ENCODE measurements at regions not wholly inside any gene's neighbourhood (a gene's known extent, or its start where the extent isn't known, plus 50 kb on each side); places are given as distances from the start of the nearest gene placed in this dataset.

DNA sequence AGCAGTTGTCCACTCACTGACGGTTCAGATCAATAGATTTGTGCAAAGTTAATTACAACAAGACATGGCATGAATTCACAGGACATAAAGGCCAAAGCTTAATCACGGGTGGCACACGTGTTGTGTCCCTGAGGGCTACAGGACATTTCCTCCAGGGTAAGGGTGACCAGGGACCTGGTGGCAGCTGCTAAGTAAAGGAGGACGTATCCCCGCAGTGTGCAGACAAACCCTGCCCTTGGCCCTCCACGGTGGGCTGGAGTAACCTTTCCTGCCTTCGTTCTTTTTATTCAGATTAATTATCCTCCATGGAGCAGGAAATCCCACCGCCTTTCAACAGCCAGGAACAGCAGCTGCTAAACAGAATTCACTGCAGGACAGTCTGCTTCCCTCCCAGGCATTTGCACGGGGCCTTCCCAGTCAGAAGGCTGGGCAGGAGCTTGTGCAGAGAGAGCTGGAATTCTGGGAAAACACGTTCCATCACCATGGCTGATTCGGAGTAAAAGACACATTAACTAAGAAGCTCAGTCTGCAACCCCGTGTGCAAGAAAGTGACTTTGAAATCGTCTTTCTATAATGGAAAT lies 289.9 kb upstream of the SFSWAP start:
- no peak for TF ChIP-seq REST (IDR thresholded peaks at IDR 0.05; ENCODE audit: insufficient read depth in 1 of 2, low read depth in 2 of 2, low read length in 2 of 2)
- TF ChIP-seq POLR2AphosphoS5 (IDR thresholded peaks at IDR 0.05; ENCODE audit: low read depth, low read length): no peak
- no peak for TF ChIP-seq FOXP2 (optimal IDR thresholded peaks at IDR 0.05; ENCODE audit: borderline replicate concordance, extremely low read depth, extremely low read length, insufficient read depth)

Data from PFSK-1 (cell line).